ENCODE measurements at regions not wholly inside any gene's neighbourhood (a gene's known extent, or its start where the extent isn't known, plus 50 kb on each side); places are given as distances from the start of the nearest gene placed in this dataset.

GRCh38 chr11:92306966-92307510 lies 82.4 kb downstream of the FAT3 start:
- H3K27ac ChIP-seq: peak overlapping the region; percentile 28; the same call in 1 of the 2 replicates
- TF ChIP-seq CTCF (IDR thresholded peaks at IDR 0.05): no peak
- TF ChIP-seq ZFX (IDR thresholded peaks at IDR 0.05; ENCODE audit: borderline replicate concordance): no peak

- H3K27ac ChIP-seq: no peak overlapping the region
- TF ChIP-seq ZFX (IDR thresholded peaks at IDR 0.05; ENCODE audit: borderline replicate concordance): no peak
- no peak for TF ChIP-seq CTCF (IDR thresholded peaks at IDR 0.05)
These were observed 83.7 kb downstream of the FAT3 start for GRCh38 chr11:92308366-92308765.

GRCh38 chr11:92311616-92312449 lies 87.2 kb downstream of the FAT3 start:
- H3K27ac ChIP-seq: no peak overlapping the region

GRCh38 chr11:92313784-92314183 lies 89.2 kb downstream of the FAT3 start:
- TF ChIP-seq CTCF (IDR thresholded peaks at IDR 0.05) (no peak), ZFX (IDR thresholded peaks at IDR 0.05; ENCODE audit: borderline replicate concordance) (no peak)
- H3K27ac ChIP-seq: no peak overlapping the region

More at GRCh38 chr11:92311616-92312449, 87.2 kb downstream of the FAT3 start:
- TF ChIP-seq ZFX (IDR thresholded peaks at IDR 0.05; ENCODE audit: borderline replicate concordance): no peak
- TF ChIP-seq CTCF (IDR thresholded peaks at IDR 0.05): no peak

GRCh38 chr11:92314499-92314898 lies 89.9 kb downstream of the FAT3 start:
- H3K27ac ChIP-seq: no peak overlapping the region
- TF ChIP-seq ZFX (IDR thresholded peaks at IDR 0.05; ENCODE audit: borderline replicate concordance) (no peak), CTCF (IDR thresholded peaks at IDR 0.05) (no peak)

GRCh38 chr11:92316106-92316809 lies 91.6 kb downstream of the FAT3 start:
- no peak for TF ChIP-seq CTCF (IDR thresholded peaks at IDR 0.05)
- TF ChIP-seq ZFX (IDR thresholded peaks at IDR 0.05; ENCODE audit: borderline replicate concordance): no peak
- no peak overlapping the region for H3K27ac ChIP-seq
